Panc1 (cell line): ENCODE measurements at regions not wholly inside any gene's neighbourhood (a gene's known extent, or its start where the extent isn't known, plus 50 kb on each side); places are given as distances from the start of the nearest gene placed in this dataset.

ENCODE experiments used
- CTCF ChIP-seq: fragments of 450-650 bp; IDR thresholded peaks from 2 replicates; pipeline ENCODE4 v1.5.1; 2017; ENCODE audit warnings: mild to moderate bottlenecking
- POLR2AphosphoS5 ChIP-seq: IDR thresholded peaks from 2 replicates; pipeline ENCODE4 v1.6.1; 2012; ENCODE audit warnings: mild to moderate bottlenecking, low read depth, low read length, moderate library complexity
- REST ChIP-seq, 2 experiments: IDR thresholded peaks; 2 replicates each; pipeline ENCODE4 v1.6.1; 2011 to 2012; ENCODE audit warnings: low read depth in 2 of 2, control low read depth in 1 of 2, low read length in 1 of 2, mild to moderate bottlenecking in 1 of 2, moderate library complexity in 1 of 2; ENCODE audit not compliant: insufficient read depth in 1 of 2
- SIN3A ChIP-seq: IDR thresholded peaks from 2 replicates; pipeline ENCODE4 v1.6.1; 2012; ENCODE audit warnings: low read depth, mild to moderate bottlenecking, low read length, moderate library complexity, borderline replicate concordance; ENCODE audit not compliant: insufficient read depth
- TCF7L2 ChIP-seq: IDR thresholded peaks from 2 replicates; pipeline ENCODE4 v1.6.1; 2011; ENCODE audit warnings: mild to moderate bottlenecking, low read depth, low read length, inconsistent platforms

- TF ChIP-seq CTCF (no peak), POLR2AphosphoS5 (no peak), TCF7L2 (no peak), SIN3A (no peak), REST (IDR thresholded peaks at IDR 0.05; ENCODE audit: insufficient read depth in 1 of 2, low read depth in 2 of 2, low read length in 1 of 2) (no peak)
Observed at GRCh38 chr1:38141483-38141882, 94.9 kb upstream of the POU3F1 start.
